ENCODE measurements at regions not wholly inside any gene's neighbourhood (a gene's known extent, or its start where the extent isn't known, plus 50 kb on each side); places are given as distances from the start of the nearest gene placed in this dataset.
"Not testable (repeated sequence)": the region's sequence is repeated elsewhere in the genome, so short reads cannot be mapped to it uniquely, and the experiment has no call there.

DNA sequence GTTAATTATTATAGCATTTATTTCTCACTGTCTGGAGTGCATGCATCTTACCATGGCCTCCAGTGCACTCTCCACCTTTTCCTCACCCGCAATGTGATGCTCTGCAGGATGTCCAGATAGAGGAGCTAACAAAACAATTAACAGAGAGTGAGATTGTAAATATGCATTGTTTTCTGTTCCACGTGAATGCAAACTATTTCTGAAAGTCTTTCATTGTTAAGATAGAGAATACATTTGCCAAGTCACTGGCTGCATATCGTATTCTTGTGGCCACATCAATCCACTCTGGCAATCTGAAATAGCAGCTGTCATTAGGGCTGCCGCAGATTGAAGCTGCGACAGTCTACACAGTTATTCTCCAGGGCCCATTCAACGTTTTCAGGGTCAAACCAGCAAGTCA is 143.8 kb downstream of the DUSP10 start:
- no peak for DNase-seq

DNA sequence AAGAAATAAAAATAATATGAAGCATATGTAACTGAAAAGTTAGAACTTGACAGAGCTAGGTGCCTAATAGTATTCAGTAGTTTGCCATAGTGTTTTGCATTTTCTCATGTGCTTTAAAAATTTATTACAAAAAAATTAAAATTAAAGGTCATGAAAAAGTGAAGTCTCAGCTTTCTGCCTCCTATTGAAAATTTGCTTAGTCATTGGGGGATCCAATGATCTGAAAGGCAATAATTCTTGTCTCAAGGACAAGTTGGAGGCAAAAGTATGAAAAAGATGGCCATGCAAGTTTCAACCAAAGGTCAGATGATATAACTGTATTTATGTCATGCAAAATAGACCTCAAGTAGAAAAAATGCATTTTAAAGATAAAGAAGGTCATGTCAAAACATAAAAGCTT is 140.7 kb downstream of the DUSP10 start:
- no peak for DNase-seq

DNA sequence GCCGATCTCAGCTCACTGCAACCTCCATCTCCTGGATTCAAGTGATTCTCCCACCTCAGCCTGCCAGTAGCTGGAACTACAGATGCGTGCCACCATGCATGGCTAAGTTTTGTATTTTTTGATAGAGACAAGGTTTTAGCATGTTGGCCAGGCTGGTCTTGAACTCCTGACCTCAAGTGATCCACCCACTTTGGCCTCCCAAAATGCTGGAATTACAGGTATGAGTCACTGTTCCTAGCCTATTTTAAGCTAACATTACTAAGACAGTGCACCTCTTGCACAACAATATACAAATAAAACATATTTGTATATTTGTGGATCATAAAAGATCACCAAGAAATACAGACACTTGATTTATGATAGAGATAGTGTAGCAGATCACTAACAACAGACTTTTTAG is 139.1 kb downstream of the DUSP10 start:
- DNase-seq: no peak

DNA sequence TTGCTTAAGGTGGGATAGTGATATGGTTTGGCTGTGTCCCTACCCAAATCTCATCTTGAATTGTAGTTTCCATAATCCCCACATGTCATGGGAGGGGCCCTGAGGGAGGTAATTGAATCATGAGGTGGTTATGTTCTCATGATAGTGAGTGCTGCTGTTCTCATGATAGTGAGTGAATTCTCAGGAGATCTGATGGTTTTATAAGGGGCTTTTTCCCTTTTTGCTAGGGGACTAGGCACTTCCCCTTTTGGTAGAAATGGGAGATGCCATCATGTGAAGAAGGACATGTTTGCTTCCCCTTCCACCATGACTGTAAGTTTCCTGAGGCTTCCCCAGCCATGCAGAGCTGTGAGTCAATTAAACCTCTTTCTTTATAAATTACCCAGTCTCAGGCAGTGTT is 137.5 kb downstream of the DUSP10 start:
- not testable (repeated sequence) for DNase-seq

DNA sequence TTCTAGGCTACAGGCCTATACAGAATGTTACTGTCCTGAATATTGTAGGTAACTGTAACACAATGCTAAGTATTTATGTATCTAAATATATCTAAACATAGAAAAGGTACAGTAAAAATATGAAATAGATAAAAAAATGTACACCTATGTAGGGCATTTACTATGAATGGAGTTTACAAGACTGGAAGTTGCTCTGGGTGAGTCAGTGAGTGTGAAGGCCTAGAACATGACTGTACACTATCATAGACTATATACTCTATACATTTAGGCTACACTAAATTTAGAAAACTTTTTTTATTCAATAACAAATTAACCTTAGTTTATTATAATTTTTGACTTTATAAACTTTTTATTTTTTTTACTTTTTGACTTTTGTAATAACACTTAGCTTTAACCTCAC is 136.9 kb downstream of the DUSP10 start:
- no peak for DNase-seq

DNA sequence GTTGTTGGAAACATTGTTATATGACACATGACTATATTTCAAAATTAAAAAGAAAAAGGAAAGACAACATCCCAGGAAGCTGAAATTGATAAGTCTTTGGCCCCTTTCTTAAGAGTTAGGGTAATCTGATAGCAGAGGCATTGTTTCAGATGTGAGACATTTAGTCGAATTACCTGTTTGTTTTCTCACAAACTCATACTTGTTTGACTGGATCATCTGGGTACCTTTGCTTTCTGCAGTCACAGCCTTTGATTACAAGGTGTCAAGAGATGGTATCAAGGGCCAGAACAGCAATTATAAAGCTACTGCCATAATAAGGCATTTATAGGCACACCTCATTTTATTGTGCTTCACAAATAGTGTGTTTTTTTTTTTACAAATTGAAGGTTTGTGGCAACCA is 136.3 kb downstream of the DUSP10 start:
- DNase-seq: peak; percentile 54

DNA sequence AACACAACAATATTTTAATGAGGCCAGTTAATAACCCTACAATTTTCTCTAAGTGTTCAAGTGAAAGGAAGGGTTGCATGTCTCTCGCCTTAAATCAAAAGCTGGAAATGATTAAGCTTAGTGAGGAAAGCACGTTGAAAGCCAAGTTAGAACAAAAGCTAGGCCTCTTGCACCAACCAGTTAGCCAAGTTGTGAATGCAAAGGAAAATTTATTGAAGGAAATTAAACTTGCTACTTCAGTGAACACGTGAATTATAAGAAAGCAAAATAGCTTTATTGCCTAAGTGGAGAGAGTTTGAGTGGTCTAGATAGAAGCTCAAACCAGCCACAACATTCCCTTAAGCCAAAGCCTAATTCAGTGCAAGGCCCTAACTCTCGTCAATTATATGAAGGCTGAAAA is 135.6 kb downstream of the DUSP10 start:
- DNase-seq: no peak

DNA sequence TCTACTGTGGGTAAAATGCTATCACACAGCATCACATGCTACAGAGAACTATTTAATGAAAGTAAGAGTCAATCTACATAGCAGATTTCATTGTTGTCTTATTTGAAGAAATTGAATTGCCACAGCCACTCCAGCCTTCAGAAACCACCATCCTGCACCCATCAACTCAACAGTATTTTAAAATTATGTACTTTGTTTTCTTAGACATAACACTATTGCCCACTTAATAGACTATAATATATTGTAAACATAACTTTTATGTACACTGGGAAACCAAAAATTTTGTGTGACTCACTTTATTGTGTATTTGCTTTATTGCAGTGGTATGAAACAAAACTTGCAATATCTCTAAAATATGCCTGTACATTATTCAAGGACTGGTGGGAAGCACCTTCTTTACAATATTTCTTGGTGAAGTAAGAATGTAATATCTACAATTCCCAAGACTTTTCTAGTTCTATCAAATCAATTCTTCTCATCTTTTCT is 133.0 kb downstream of the DUSP10 start:
- no peak for DNase-seq

DNA sequence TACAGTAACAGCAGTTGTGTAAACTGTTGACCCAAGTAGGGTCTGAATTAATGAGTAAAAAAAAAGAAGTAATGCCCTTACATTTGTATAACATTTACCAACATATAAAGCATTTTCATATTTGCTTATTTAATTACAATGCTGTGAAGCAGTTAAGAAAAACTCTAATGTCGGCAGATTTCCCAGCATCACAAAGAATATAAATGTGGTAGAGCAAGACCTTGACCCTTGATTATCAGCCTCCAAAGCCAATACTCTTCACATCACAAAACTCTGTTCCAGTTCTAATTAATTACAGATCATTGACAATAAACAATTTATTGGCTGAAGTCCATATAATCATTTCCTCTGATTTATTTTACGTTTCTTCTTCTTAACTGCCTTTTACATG is 130.2 kb downstream of the DUSP10 start:
- DNase-seq: no peak

DNA sequence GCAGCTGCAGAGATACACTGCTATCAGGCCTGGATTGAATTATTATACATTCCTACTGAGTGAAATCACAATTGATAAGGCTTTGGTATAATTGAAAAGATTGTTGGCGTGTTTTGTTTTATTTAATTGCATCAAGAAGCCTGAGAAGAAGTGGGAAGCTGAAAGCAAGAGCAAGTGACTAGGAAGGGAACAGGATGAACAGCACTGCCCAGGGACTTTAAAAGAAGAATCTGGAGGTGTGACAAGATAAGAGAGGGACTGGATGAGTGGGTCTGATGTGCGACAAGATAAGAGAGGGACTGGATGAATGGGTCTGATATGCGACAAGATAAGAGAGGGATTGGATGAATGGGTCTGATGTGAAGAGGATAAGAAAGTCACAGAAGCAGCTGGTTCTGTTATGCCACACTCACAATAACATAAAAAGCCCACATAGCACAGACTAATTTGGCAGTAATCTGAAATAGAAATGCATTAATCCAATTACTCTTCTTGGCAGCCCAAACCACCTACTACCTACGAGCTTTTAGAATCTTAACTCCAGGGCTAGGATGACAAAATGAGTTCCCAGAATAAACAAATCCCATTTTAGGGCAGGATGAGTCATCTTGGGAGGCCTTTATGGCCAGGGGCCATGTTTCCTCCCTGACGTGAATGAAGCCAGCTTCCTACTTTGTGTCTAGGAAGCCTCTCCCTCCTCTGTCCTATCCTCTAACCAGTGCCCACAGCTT is 129.7 kb downstream of the DUSP10 start:
- peak; percentile 81 for DNase-seq

DNA sequence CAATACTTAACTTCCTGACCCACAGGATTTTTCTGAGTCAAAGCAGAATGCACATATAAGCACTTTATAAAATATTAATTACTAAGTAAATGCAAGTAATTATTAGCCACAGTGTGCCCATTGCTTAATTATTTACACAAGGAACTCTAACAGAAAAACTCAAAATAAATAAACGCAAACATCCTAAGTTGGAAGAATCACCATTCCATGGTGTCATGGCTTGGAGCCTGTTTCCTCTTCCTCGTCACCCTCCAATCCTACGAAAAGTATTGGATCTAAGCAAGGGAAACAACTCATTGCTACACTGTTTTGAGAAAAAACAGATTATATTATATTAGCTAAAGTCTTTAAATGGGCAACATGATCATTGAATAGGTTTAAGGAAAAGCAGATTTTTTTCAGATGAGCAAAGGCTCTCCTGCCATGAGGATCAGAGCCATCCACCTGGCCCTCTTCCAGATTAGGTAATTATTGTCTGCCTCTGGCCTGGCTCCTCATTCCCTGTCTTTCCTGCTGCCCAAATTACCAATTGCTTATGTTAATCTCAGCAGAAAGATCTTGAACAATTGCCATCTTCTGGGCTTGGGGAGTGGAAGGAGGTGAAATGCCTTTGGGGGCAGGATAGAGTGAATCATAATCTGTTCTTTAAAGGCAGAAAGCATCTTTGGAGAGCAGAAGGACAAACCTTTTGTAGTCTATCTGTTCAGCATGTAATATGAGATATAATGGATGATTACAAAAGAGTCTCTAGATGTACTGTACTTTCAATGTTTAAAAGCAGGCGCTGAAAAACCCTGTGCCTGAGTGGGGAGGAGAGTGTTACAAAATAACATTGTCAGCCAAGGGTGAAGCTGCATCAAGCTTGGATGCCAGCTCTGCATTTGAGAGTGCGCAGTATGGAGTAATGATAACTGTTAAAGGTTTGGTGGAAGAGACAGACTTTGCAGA is 121.2 kb downstream of the DUSP10 start:
- peak; percentile 22 for DNase-seq

DNA sequence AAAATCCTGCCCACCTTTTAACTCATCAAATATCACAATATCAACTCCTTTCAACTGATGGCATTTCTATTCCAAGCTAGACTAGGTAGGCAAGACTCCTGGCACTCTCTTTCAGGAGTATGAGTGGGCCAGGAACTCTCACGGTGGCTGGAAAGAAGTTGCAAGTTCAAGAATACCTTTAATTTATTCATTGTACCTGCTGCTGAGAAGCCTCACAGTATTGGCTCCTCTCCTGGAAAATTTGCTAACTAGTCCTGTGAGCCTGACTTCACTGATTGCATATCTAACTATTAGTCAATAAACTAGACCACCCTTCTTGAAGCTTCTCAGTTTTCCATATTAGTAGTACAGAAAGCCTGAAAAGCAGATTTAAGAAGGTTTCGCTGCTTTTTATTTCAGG is 120.2 kb downstream of the DUSP10 start:
- DNase-seq: no peak

DNA sequence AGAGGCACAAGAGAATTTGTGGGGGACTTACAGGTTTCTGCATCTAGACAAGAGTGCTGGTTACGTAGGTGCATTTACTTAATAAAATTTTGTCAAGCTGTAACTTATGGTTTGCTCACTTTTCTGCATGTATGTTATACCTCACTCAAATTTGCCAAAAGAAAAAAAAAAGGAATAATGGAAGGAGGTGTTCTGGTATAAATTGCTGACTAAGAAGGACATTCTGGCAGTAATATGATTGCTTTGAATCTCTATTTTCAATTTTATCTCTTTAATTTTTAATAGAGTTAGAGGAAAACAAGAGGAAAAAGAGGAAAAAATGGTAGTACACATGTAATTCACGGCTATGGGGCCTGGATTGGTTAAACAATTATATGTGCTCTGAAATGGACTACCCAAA is 119.5 kb downstream of the DUSP10 start:
- DNase-seq: no peak

DNA sequence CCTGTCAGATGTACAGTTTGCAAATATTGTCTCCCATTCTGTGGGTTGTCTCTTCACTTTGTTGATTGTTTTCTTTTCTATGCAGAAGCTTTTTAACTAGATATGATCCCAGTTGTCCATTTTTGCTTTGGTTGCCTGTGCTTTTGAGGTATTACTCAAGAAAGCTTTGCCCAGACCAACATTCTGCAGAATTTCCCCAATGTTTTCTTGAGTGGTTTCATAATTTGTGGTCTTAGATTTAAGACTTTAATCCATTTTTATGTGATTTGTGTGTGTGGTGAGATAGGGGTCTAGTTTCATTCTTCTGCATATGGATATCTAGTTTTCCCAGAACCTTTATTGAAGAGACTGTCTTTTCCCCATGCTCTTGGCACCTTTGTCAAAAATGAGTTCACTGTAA is 116.9 kb downstream of the DUSP10 start:
- DNase-seq: no peak

DNA sequence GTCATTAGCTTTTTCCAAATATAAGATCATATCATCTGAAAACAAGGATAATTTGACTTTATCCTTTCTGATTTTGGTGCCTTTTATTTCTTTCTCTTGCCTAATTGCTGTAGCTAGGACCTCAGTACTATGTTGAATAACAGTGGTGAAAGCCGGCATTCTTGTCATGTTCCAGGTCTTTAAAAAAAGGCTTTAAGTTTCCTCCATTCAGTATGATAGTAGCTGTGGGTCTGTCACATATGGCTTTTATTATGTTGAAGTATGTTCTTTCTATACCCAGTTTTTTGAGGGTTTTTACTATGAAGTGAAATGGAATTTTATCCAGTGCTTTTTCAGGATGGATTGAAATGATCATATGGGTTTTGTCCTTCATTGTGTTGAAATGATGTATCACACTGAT is 115.8 kb downstream of the DUSP10 start:
- DNase-seq: no peak

DNA sequence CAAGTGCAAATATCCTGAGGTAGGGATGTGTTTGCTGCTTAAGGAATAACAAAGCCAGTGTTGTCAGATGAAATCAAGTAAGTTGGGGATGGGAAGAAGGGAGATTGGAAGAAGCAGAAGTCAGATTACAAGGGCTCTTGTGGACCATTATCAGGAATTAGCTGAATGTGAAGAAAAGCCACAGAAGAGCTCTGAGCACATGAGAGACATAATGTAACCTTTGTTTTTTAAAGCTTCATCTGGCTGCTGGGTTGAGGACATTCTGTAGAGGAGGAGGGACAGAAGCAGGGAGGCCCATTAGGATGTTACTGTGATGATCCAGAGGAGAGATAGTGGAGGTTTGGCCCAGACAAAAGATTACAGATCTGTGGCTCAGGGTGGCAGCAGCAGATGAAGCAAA is 111.7 kb downstream of the DUSP10 start:
- no peak for DNase-seq

DNA sequence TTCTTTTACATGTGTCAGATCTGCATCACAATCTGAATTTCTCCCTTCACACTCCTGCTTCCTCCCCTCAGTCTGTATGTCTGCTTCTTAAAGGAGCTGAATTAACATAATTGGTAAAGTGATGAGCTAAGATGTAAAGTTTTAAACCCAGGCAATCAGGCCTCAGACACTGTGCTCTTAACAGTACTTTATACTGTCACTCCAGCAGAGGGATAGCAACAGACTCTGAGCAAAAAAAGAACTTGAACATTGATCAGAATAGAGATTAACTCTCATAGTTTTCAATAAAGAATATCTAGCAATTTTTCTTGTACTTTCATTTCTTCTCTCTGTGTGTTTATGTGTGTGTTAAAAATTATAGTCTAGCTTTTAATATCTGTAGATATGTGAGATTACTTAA is 110.3 kb downstream of the DUSP10 start:
- DNase-seq: no peak

DNA sequence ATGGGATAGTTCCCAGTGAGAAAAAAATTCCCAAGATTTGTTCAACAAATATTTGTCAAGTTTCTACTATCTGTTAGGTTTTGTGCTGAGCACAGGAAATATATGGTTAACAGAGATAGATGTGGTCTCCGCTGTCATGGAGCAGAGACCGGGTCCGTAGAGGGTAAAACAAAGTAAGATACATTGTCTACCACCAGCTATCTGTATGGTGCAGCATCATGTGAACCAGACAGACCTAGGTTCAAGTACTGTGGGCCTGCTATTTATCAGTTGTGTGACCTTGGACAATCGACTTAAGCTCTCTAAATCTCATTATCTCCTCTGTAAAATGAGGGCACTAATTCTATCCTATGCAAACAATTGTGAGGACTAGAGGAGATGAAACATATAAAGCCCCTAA is 109.8 kb downstream of the DUSP10 start:
- no peak for DNase-seq

DNA sequence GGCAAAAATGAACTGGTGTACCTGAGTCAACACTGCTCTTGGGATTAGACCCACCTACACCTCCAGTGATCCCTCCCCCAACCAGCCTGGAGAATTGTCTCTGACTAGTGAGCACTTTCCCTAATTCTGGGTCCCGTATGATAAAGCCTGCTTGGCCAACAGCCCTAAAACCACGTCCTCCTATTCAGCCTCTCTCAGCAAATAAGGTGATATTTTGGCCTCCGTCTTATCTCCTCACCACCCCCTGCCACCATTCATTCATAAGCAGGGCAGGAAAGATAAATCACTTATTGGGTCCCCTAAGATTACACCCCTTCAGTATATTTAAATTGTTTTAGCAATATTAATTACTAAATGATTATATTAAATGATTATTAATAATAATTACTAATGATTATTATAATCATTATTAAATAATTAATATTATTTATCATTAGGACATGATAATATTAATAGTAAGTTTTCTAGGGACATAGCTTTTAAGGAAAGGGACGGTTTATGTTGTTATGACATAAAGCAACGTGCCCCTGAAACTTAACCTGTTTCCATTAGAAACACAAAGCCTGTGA is 108.0 kb downstream of the DUSP10 start:
- DNase-seq: no peak

DNA sequence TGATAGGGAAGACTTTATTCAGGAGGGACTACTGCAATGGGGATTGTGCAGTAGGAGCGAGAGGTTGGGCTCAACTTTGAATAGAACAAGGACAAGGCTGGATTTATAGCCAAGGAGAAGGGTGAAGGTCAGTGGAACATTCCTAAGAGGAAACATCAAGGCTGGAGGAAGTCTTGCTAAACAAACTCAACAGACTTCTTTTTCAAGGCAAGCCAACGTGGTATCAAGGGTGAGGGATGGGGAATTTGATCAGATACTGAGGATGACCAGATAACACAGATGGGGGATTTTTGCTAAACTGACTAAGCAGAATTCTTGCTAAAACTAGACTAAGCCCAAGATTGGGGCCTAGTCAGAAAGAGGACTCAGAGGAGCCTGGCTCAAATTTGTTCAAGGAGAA is 107.3 kb downstream of the DUSP10 start:
- no peak for DNase-seq

DNA sequence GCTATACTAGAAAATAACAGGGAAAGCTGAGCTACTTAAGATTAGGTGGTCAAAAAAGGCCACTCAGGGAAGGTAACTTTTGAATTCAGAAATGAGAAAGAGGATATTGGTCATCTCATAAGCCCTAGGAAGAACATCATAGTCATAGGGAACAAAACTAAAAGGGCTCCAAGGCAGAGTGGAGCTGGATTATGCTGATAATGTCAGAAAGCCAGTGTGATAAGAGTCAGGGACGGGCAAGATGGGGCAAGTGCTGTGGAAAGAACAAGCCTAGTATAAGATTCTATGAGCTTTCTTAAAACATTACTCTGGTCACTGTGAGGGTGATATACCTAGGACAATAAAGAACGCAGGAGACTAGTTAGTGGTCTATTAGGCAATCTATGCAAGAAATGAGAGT is 106.6 kb downstream of the DUSP10 start:
- no peak for DNase-seq

DNA sequence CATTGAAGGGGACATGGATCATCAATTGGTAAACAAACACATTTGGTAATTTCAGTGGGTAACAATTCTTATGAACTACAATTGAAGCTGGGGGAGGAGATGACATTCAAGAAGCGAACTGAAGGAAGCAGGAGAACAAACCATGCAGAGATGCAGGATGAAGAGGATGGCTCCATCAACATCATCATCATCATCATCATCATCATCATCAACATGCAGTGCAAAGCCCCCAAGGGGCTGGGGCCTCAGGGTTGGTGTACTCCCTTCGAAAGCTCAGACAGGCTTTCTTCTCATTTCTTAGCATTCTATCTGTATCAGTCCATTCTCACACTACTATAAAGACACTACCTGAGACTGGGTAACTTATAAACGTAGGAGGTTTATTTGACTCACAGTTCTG is 105.8 kb downstream of the DUSP10 start:
- DNase-seq: no peak

DNA sequence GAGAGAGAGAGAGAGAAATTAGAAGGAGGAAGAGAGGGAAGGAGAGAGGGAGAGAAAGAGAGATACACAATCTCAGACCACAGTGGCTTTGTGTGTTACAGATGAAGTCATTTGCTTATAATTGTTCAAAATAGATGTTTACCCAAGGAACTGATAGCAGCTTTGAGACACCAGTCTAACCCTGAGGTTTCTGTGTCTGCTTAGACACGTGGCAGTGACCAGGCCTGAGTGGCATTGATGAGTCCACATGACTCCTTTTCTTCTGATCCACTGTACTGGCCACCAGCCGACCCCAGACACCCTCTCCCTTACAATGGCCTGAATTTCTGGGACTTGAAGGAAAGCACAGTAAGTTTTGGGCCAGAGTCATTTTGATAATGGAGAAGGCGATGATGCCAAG is 104.9 kb downstream of the DUSP10 start:
- no peak for DNase-seq

DNA sequence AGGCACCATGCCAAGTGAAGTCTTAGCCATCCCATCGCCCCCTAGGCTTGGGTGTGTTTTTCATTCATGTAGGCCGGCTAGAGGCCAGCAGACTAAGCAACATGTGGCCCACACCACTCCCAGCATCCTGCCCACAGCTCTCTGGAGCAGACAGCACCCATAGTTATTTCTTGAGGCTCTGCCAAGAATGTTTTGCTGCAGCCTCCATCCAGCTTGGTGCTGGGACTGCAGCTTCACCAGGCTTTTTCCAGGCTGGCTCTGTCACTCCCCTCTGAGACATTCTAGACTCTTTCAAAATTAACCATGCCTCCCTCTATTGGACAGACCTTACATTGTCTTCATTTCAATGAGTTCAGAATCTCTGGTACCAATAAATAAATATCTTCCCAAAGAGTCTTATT is 104.2 kb downstream of the DUSP10 start:
- DNase-seq: no peak
